ENCODE measurements at regions not wholly inside any gene's neighbourhood (a gene's known extent, or its start where the extent isn't known, plus 50 kb on each side); places are given as distances from the start of the nearest gene placed in this dataset.

- no peak overlapping the region for H3K4me3 ChIP-seq (ENCODE audit: low read length)
- DNase-seq (ENCODE audit: low read depth), result no peak
- TF ChIP-seq, protein P1, sequence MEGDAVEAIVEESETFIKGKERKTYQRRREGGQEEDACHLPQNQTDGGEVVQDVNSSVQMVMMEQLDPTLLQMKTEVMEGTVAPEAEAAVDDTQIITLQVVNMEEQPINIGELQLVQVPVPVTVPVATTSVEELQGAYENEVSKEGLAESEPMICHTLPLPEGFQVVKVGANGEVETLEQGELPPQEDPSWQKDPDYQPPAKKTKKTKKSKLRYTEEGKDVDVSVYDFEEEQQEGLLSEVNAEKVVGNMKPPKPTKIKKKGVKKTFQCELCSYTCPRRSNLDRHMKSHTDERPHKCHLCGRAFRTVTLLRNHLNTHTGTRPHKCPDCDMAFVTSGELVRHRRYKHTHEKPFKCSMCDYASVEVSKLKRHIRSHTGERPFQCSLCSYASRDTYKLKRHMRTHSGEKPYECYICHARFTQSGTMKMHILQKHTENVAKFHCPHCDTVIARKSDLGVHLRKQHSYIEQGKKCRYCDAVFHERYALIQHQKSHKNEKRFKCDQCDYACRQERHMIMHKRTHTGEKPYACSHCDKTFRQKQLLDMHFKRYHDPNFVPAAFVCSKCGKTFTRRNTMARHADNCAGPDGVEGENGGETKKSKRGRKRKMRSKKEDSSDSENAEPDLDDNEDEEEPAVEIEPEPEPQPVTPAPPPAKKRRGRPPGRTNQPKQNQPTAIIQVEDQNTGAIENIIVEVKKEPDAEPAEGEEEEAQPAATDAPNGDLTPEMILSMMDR (IDR thresholded peaks at IDR 0.05; ENCODE audit: insufficient read depth, low read depth, low read length, missing control alignments), result no peak
These were observed 126.7 kb downstream of the NDUFA10 start for GRCh38 chr2:239898292-239898925.

GRCh38 chr2:239897596-239898235 lies 127.4 kb downstream of the NDUFA10 start:
- H3K4me3 ChIP-seq (ENCODE audit: low read length), result no peak overlapping the region
- TF ChIP-seq, protein P1 (IDR thresholded peaks at IDR 0.05; ENCODE audit: insufficient read depth, low read depth, low read length, missing control alignments), result no peak
- DNase-seq (ENCODE audit: low read depth), result no peak

DNA sequence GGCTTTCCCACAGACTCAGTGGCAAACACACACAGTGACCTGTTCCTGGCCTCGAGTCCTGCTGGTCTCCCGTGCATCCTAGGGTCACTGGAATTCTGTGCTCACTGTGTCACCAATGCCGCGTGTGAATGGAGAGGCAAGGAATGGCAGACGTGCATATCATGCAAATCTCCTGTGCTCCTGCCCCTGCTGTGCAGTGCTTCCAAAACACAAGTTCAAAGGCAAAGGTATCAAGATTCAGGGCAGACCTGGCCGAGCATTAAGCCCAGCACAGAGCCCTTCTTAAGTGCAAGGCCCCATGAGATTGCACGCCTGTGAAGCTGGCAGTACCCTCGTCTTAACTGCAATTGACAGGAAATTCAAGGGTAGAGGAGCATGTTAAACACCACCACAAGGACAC lies 129.1 kb downstream of the NDUFA10 start:
- TF ChIP-seq, protein P1 (IDR thresholded peaks at IDR 0.05; ENCODE audit: insufficient read depth, low read depth, low read length, missing control alignments), result no peak
- no peak overlapping the region for H3K4me3 ChIP-seq (ENCODE audit: low read length)
- no peak for DNase-seq (ENCODE audit: low read depth)

GRCh38 chr2:239895669-239896068 lies 129.5 kb downstream of the NDUFA10 start:
- DNase-seq (ENCODE audit: low read depth), result no peak
- TF ChIP-seq, protein P1 (IDR thresholded peaks at IDR 0.05; ENCODE audit: insufficient read depth, low read depth, low read length, missing control alignments), result no peak
- H3K4me3 ChIP-seq (ENCODE audit: low read length), result no peak overlapping the region

- H3K4me3 ChIP-seq (ENCODE audit: low read length), result no peak overlapping the region
These were observed 130.0 kb downstream of the NDUFA10 start for GRCh38 chr2:239895116-239895515.

DNA sequence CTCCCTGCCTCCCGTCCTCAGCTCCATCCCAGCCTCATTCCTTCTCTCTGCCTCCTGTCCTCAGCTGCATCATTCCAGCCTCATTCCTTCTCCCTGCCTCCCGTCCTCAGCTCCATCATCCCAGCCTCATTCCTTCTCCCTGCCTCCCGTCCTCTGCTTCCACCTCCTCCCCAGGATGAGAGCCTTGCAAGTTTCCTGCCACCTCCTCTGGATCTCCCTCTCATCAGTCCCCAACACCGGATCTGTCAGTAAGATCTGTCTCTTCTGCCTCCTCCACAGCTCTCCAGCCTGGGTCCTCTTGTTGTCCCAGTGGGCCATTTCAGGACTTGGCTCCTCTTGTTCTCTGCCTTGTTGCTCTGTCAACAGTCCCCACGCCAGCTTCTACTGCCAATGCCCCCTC lies 130.9 kb downstream of the NDUFA10 start:
- TF ChIP-seq, protein P1 (IDR thresholded peaks at IDR 0.05; ENCODE audit: insufficient read depth, low read depth, low read length, missing control alignments), result no peak
- no peak overlapping the region for H3K4me3 ChIP-seq (ENCODE audit: low read length)
- DNase-seq (ENCODE audit: low read depth), result no peak

More at GRCh38 chr2:239895116-239895515, 130.0 kb downstream of the NDUFA10 start:
- TF ChIP-seq, protein P1 (IDR thresholded peaks at IDR 0.05; ENCODE audit: insufficient read depth, low read depth, low read length, missing control alignments), result no peak
- no peak for DNase-seq (ENCODE audit: low read depth)

- no peak overlapping the region for H3K4me3 ChIP-seq (ENCODE audit: low read length)
- no peak for DNase-seq (ENCODE audit: low read depth)
- TF ChIP-seq, protein P1 (IDR thresholded peaks at IDR 0.05; ENCODE audit: insufficient read depth, low read depth, low read length, missing control alignments), result no peak
These were observed 132.0 kb downstream of the NDUFA10 start for GRCh38 chr2:239893236-239893515.
